ENCODE measurements at regions not wholly inside any gene's neighbourhood (a gene's known extent, or its start where the extent isn't known, plus 50 kb on each side); places are given as distances from the start of the nearest gene placed in this dataset.
"Not testable (repeated sequence)": the region's sequence is repeated elsewhere in the genome, so short reads cannot be mapped to it uniquely, and the experiment has no call there.

DNA sequence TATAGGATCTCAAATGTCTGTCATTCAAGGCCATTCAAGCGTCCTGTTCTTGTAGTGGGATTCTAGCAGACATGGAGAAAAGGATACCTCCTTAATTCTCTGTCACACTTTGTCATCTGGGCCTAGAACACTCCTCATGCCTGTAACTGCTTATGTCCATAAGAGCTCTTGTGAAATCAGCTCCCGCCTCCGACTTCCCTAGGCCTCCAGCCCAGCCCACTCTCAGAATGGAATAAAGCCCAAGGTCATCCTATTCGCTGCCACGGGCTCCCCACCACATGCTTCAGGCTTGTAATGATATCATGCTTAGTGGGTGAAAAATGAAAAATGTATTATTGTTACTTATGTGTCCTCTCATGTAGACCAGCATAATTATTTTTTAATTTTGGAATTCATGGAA lies 632.5 kb downstream of the ISL1 start:
- DNase-seq (ENCODE audit: low read depth) = no peak

DNA sequence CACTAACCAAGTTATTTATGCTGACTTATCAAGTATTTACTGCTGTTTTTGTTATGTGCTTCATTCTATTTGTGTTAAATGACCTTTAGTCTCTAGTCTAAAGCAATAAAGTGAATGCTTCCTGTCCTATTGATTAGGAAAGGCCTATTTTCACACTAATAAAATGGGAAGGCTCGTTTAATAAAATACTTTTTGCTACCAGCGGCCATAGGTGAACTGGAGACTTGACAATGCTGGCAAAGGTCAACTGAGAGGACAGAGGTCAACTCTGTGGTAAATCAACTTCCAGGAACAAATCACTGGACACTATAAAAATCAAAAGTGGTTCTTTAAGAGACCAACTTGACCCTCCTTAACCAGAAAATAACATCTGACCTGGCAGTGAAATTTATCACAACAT lies 634.3 kb downstream of the ISL1 start:
- no peak for DNase-seq (ENCODE audit: low read depth)

DNA sequence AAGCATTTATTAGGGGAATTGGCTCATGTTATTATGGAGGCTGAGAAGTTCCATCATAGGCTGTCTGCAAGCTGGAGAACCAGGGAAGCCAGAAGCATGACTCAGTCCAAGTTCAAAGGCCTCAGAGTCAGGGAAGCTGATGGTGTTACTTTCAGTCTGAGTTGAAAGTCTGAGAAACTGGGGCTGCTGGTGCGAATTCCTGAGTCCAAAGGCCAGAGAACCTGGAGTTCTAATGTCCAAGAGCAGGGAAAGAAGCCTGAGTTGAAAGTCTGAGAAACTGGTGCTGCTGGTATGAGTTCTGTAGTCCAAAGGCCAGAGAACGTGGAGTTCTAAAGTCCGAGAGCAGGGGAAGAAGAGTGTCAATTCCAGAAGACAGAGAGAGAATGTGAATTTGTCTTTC lies 641.1 kb downstream of the ISL1 start:
- DNase-seq (ENCODE audit: low read depth) = no peak

DNA sequence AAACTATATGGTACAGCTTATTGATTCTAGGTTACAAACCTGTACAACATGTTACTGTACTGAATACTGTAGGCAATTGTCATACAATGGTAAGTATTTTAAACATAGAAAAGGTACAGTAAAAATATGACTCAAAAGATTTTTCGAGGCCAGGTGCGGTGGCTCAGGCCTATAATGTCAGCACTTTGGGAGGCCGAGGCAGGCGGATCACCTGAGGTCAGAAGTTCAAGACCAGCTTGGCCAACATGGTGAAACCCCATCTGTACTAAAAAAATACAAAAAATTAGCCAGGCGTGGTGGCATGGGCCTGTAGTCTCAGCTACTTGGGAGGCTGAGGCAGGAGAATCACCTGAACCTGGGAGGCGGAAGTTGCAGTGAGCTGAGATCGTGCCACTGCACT lies 646.6 kb downstream of the ISL1 start:
- not testable (repeated sequence) for DNase-seq (ENCODE audit: low read depth)

DNA sequence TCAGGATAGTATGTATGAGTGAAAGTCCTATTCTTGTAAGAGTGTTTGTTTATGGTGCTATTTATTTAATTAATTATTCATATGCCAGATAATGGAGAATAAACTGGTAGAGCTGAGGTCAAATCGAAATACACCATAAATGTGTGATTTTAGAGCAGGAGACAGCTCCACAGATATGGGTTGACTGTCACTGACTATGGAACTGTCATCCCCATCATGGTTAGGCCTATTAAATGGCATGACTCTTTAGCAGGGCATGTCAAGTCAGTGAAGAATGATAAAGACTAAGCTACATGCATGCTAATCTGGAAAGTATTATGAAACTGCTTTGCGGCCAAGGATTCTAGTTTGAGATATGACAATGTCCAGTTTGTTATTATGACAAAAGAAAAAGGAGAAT lies 658.6 kb downstream of the ISL1 start:
- DNase-seq (ENCODE audit: low read depth) = no peak

DNA sequence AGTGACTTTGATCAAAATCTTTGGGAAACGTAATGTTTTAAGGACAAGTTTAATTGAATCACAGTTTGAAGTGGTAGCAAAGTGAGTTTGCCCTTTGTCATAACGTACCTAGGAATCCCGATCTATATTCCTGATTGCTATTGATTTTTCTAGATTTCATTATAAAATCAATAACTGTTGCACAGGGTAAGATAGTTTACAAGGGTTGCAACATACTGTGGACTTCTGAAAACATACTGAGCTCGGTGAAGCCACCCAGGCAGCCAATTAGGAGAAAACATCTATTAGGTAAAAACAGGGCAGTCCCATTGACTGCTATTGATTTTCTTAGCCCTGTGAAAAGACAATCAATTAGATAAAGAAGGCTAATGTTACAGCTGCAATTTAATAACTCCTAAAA lies 659.9 kb downstream of the ISL1 start:
- DNase-seq (ENCODE audit: low read depth) = no peak

DNA sequence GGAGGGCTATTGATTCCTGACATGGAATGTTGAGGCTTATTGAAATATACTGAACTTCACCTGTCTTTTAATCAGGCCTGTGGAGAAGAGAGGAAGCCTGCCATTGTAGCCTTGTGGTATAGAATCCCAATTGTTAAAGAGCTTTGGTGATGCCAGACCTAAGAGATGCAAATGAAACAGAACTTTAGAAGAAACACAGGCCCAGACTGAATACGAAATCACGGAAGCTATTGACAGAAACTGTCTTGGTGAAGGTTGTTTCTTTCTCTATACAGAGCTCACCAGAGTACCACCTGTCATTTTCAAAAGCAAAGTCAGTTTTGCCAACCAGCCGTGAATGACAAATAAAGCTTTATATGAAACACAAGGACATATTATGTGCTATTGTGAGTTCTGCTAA lies 660.3 kb downstream of the ISL1 start:
- DNase-seq (ENCODE audit: low read depth) = no peak

DNA sequence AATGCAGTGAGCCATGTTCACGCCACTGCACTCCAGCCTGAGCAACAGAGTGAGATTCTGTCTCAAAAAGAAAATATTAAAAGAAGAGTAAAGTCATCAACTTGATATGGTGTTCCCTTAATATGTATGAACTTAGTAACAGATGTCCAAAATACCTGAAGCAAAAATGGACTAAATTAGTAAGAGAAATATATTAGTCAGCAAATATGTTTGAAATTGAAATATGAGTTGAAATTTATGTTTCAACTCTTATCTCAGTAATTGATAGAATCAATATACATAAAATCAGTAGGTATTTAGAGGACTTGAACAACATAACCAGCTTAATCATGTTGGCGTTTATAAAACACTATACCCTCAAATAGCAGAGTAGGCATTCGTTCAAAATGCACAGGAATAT lies 668.5 kb downstream of the ISL1 start:
- DNase-seq (ENCODE audit: low read depth) = no peak

DNA sequence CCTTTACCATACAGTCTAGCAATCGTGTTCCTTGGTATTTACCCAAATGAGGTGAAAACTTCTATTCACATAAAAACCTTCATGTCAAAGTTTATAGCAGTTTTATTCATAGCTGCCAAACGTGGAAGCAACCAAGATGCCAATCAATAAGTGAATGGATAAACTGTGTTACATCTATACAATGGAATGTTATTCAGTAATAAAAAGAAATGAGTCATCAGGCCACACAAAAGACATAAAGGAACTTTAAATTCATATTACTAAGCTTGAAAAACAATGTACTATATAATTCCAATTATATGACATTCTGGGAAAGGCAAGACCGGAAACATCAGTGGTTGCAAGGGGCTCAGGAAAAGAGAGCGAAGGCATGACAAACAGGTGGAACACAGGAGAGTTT lies 679.9 kb downstream of the ISL1 start:
- no peak for DNase-seq (ENCODE audit: low read depth)

DNA sequence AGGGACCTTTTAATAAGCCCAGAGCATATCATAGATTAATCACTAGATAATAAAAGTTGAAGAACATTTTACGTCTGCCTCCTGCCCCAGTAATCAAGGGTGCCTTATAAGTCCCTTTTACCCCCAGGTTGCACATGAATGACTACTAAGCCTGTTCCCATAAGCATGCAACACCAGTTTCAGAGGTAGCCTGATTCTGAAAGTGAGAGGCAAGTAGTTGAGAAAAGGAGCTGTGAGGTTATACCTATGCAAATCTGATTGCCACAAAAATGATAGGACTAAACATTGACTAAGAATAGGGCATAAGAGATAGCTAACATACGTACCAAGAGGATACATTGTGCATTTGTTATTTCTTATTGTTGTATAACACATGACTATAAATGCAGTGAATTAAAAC lies 681.9 kb downstream of the ISL1 start:
- DNase-seq (ENCODE audit: low read depth) = no peak

DNA sequence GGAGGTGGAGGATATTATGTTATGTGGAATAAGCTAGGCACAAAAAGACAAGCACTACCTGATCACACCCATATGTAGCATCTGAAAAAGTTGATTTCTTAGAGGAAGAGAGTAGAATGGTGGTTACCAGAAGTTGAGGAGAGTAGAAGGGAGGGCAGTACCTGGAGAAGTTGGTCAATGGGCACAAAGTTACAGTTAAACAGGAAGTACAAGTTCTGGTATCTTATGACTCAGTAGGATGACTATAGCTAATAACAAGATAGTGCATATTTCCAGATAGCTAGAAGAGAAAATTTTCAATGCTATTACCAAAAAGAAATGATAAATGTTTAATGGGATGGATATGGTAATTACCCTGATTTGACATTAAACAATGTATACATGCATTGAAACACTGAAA lies 686.7 kb downstream of the ISL1 start:
- no peak for DNase-seq (ENCODE audit: low read depth)

DNA sequence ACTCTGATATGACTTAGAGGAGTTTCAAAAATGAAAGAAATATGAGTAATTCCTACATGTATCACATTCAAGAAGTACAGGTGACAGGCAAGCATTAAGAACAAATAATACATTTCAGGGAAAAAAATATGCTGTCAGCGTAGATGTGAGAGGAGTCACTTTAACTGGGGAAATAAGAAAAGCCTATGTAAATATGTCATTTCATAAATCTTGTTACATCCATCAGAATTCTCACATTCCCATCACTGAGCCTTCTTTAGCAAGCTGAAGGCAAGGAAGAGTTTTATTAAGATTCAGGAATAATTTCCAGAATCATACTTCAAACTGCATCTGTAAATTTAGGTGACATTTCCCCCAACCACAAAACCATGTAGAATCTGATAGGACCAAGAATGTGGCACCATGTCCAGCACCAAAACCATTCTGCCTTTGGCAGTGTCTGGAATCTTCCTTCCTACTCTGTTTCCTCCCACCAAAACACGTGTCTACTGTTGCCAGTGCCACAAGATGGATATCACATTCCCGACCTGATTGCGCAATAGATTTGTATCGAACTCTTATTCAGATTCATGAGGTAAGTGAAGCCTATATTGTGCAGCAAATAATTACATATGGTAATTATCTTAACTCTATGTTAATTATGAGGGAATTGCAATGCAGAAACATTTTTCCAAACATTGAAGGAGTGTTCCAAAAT lies 690.9 kb downstream of the ISL1 start:
- DNase-seq (ENCODE audit: low read depth) = no peak

DNA sequence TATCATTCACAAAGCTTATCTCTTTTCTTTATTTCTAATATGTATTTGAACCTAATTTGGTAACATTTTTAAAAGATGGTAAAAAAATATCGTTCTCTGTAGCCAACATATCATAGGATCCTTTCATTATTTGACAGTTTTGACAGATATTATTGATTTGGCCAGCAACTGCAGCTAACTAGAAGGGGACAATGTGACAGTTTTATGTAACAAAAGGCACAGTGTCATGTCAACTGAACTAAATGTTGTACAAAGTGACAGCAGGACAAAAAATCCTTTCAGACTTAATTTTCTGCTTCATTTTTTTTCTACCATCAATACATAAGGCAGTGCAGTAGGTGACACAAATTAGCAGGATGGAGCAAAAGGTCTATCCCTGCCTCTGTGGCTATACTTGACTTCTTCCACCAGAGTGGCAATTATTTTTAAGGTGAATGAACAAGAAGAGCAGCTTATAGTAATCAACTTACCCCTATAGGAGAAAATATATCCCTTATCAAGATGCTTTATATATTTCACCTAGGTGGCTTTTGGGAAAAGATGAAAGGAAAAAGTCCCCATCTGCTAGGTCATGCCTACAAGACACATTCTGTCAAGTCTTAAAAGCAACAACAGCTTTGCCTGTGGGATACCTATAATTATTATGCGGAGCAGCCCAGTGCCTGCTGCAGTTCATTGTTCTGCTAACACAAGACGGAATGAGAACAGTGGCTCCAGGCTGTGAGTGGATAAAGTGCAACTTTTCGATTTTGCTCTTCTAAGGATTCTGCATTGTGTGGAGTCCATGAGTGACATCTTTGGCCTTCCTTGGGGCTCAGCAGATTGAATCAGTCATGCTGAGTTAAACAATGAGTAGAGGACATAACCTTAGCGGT lies 694.9 kb downstream of the ISL1 start:
- no peak for DNase-seq (ENCODE audit: low read depth)

DNA sequence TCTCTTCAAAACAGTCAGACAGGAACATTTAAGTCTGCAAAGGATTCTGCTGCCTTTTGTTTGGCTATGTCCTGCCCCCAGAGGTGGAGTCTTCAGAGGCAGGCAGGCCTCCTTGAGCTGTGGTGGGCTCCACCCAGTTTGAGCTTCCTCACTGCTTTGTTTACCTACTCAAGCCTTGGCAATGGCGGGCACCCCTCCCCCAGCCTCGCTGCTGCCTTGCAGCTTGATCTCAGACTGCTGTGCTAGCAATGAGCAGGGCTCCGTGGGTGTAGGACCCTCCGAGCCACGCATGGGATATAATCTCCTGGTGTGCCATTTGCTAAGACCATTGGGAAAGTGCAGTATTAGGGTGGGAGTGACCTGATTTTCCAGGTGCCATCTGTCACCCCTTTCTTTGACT lies 685.4 kb upstream of the ITGA1 start:
- DNase-seq (ENCODE audit: low read depth) = not testable (repeated sequence)

DNA sequence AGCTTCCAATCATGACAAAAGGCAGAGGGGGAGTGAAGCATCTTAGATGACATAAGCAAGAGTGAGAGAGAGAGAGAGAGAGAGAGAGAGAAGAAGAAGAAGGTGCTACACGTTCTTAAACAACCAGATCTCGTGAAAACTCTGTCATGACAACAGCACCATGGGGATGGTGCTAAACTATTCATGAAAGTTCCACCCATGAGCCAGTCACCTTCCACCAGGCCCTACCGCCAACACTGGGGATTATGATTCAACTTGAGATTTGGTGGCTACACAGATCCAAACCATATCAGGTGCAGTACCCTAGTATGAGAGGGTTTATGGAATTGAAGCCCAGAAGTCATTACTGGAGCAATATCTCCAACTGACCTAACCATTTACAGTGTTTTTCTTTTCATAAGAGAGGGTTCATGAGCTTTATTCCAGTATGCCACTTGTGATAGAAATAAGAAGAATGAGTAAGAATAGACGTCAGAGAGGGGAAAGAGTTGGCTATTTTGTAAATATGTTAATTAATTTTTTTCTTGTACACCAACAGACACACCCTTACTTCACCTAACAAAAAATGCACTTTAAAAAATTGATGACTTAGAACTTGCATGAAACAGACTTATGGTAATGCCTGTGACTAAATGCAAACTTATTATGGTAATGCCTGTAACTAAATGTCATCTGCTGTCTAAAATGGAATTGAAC lies 680.4 kb upstream of the ITGA1 start:
- DNase-seq (ENCODE audit: low read depth) = no peak

DNA sequence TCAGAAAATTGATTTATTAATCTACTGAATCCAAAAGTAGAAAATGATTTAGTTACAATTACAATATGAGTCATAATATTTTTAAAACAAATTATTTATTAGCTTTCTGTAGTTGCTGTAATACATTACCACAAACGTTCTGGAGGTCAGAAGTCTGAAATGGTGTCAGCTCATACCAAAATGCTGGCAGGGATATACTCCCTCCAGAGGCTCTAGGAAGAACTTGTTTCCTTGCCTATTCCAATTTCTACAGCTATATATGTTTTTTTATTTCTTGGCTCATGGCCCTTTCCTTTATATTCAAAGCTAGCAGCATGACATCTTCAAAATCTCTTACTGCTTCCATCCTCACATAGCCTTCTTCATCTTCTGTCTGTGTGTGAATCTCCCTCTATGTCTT lies 667.9 kb upstream of the ITGA1 start:
- DNase-seq (ENCODE audit: low read depth) = no peak

DNA sequence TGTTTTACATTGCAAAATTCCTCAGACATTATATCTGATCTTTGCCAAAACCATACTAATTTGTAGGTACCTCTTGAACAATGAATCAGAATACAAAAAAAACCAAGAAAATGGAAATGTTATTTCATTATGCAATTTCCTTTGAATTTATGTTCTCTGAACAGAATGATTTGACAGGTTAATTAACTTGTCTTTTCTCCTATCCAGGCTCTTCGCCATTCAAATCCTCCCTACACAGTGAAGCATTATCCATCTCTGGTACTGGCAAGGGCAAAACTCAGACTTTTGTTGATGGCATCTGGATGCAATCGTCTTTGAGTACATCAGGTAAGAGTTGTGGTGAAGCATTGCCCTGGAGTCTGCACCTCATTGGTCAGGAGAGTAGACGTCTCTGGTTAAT lies 655.7 kb upstream of the ITGA1 start:
- no peak for DNase-seq (ENCODE audit: low read depth)

DNA sequence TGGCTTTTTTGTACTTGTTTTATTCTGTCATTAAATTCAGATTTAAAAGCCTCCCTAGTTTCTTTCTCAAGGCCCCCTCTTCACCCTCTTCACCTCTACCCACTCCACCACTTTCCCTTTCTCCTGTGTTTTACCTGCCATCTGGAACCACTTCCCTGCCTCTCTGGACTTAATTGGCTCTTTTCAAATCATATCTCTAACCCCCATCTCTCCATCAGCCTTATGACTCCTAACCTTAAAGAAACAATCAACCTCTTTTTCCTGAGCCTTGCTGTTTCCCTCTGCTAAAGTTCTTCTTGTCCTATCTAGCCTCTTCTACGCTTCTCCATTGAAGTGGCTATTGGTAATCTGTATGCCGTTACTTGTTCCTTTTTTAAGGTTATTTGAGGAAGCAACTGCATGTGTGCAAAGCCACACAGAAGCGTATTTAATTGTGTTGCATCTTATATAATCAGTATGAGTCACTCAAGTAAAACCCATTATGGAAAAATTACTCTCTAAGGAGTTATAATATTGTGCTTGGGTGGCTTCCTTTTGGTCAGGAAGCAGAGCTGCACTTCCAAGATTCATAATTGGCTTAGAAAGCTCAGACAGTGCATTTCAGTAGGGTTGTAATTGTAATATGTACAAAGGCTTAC lies 653.6 kb upstream of the ITGA1 start:
- DNase-seq (ENCODE audit: low read depth) = no peak

DNA sequence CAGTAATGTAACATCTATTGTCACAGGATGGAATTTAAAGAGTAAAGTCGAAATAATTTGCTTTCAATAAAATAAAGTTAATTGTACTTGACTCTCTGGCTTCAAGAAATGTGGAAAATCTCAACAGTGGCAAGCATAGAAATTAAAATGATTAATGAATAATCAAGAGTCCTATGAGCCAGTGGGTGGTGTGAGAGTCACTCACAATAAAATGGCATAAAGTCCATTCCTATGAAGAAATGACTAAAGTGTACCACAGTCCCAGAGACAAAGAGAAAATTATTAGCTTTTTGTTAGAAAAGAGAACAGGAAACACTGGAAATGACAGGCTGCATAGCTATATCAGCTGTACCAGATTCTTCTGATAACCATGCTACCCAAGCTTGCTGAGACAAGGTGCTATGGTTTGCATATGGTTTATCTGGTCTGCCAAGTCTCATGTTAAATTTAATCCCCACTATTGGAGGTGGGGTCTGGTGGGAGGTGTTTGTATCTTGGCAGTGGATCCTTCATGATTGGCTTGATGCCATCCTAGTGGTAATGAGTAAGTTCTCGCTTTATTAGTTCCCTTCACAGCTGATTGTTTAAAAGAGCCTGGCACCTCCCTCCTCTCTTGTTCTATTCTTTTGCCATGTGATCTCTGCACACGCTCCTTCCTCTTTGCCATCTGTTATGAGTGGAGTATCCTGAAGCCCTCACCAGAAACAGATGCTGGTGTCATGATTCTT lies 647.7 kb upstream of the ITGA1 start:
- no peak for DNase-seq (ENCODE audit: low read depth)

DNA sequence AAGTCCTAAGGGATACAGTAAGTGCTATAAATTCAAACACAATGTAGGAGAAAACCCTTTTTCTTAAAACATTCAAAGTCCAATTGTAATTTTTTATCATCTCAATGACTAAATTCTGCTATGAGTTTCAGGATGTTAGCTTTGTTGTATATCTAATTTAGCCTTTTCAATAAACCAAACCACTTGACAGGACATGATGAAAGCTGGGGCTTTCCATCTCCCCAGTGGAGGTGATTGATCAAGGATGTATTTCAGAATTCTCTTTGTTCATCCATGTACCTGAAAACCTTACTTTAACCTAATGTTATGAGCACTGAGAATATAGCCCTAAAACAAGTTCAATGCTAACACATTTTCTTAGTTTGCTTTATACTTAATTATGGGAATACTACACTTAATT lies 639.0 kb upstream of the ITGA1 start:
- DNase-seq (ENCODE audit: low read depth) = no peak

DNA sequence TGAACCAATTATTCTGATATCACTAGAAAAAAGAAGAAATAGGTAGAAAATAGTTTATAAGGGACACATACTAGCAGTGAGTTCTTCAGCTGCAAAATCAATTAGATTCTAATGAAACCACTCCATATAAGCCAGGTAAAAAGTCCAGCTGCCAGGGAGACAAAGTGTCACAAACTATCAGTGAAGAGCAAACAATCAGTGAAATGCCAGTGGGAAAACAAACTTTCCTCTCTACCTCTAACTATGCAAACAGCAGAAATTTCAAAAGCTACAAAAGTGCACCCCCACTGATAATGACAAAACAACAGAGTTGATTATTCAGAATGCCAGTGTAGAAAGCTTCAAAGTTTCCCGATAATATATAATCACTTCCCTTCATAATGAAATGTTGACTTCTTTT lies 637.2 kb upstream of the ITGA1 start:
- no peak for DNase-seq (ENCODE audit: low read depth)

DNA sequence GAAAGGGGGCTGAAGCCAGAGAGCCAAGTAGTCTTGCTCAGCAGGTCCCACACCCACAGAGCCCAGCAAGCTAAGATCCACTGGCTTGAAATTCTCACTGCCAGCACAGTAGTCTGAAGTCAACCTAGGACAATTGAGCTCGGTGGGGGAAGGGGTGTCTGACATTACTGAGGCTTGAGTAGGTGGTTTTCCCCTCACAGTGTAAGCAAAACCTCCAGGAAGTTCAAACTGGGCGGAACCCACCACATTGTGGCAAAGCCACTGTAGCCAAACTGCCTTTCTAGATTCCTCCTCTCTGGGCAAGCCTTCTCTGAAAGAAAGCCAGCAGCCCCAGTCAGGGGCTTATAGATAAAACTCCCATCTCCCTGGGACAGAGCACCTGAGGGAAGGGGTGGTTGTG lies 630.9 kb upstream of the ITGA1 start:
- not testable (repeated sequence) for DNase-seq (ENCODE audit: low read depth)

All from fibroblast of the conjunctiva (primary cell).